Brain microvascular endothelial cell (primary cell): ENCODE measurements at regions not wholly inside any gene's neighbourhood (a gene's known extent, or its start where the extent isn't known, plus 50 kb on each side); places are given as distances from the start of the nearest gene placed in this dataset.
A peak's percentile ranks its signal among the peaks of the same experiment; 100 is the strongest.

Source experiments
- DNase-seq: peaks from one replicate; pipeline ENCODE4 v3.0.0-alpha.2; 2020
- H3K27ac ChIP-seq: fragments of 250-450 bp; sonication (Bioruptor Pico); 2 replicates; pipeline ENCODE4 v1.5.1; 2020; ENCODE audit warnings: mild to moderate bottlenecking, moderate library complexity
- H3K27me3 ChIP-seq: fragments of 250-450 bp; sonication (Bioruptor Pico); replicated peaks from 2 replicates; pipeline ENCODE4 v1.5.1; 2020; ENCODE audit warnings: mild to moderate bottlenecking
- H3K36me3 ChIP-seq: fragments of 250-450 bp; sonication (Bioruptor Pico); replicated peaks from 2 replicates; pipeline ENCODE4 v1.5.1; 2020; ENCODE audit warnings: mild to moderate bottlenecking
- H3K4me3 ChIP-seq: 2 replicates; pipeline ENCODE4 v1.5.1; 2011; ENCODE audit warnings: low read depth, mild to moderate bottlenecking, control low read depth, low read length, moderate library complexity
- CTCF ChIP-seq: IDR thresholded peaks from 2 replicates; pipeline ENCODE4 v1.5.1; 2011; ENCODE audit warnings: low read depth, mild to moderate bottlenecking, moderate library complexity, low read length, control low read depth, inconsistent platforms; ENCODE audit errors: missing control alignments
- in situ Hi-C: cut with HindIII; loops from 2 replicates; pipeline ENCODE4 v1.10.0; 2017; ENCODE audit warnings: low sequenced_read_pairs, low pct_ligation_motif_present

DNA sequence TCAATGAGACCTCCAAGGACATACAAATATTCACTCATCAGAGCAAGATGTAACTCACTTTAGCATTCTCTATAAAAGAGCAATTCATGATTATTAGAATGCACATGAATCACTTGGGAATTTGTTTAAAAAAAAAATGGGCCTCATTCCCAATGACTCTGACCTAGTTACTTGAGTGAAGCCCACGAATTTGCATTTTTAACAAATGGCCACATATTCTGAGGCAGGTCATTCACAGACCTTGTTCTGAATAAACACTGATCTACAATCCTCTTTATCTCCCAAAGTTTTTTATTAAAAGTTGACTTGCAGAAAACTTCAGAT, 255.1 kb upstream of the VEGFC start:
- H3K27ac ChIP-seq = no peak overlapping the region
- no peaks in the 10 kb centered on the region for H3K27me3 ChIP-seq
- no peak for TF ChIP-seq CTCF
- in situ Hi-C loops = loop anchor here (25.0 kb wide), 1 partner anchor 661 kb away; no protein-coding TSS in a partner anchor
- H3K36me3 ChIP-seq = no peaks in the 10 kb centered on the region
- H3K4me3 ChIP-seq = no peak overlapping the region
- no peak for DNase-seq

DNA sequence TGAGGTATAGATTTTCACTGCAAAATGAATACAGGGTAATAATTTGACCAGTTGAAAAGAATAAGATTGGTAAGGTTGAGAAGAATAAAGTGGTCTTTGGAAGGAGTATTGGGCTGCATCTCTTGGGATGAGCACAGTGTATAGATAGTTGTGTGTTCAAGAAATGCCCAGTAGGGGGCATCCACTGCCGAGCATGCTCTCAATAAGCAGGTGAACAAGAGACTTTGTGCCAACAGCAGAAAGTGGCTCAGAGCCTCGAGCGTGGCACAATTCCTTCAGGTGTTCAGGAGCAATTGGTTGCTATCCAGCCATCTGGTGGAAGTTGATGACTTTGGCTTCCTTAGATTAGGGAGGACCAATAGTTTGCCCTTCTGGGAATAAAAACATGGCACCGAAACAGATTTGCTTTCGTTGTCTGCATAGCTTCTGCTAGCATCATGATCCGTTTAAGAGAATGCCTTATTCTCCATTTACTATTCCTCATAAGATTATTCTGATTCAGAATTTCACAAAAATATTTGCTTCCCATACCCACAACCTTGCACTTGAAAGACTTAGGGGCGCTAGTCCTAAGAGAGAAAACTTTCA, 258.1 kb upstream of the NEIL3 start:
- H3K27ac ChIP-seq = no peak overlapping the region
- no peak overlapping the region for H3K4me3 ChIP-seq
- no peaks in the 10 kb centered on the region for H3K27me3 ChIP-seq
- in situ Hi-C loops = no loop called here
- H3K36me3 ChIP-seq = no peaks in the 10 kb centered on the region
- TF ChIP-seq CTCF = peak; percentile 57
- no peak for DNase-seq

DNA sequence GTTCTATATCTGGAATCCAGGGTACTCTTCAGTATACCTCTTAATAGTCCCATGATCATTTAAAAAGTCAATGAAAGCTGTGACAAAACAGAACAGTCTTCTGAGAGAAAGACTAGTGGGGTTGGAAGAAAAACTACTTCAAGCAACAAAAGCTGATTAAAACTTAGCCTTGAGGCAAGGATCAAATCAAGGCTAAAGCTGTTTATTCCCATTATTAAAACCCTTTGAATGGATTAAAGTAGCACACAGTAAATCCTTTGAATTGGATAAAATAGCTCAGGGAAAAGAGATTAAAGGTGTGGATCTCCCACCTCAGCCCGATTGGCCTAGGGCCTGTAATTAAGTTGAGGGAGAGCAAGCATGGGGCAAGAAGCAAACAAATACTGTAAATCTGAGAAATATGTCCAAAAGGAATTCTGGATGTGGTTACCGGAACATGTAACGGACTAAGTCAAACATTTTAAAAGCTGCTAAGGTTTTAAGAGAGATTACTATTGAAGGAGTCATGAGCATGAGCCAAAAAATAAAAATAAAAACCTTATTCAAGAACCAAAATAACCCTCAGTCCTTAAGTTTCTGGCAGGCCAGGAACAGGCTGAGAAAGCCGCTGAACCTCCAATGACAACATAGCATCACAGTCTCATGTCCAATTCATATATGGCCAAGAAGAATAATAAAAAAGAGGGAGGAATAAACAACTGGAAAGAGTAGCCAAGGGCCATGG, 257.3 kb upstream of the NEIL3 start:
- DNase-seq = no peak
- no peaks in the 10 kb centered on the region for H3K27me3 ChIP-seq
- in situ Hi-C loops = no loop called here

GRCh38 chr4:177057186-177057585, 252.5 kb upstream of the NEIL3 start:
- no peak overlapping the region for H3K27ac ChIP-seq
- no peaks in the 10 kb centered on the region for H3K27me3 ChIP-seq
- no peak overlapping the region for H3K4me3 ChIP-seq
- DNase-seq = no peak
- in situ Hi-C loops = no loop called here
- TF ChIP-seq CTCF = no peak
- no peaks in the 10 kb centered on the region for H3K36me3 ChIP-seq

More for the DNA sequence above, 257.3 kb upstream of the NEIL3 start:
- Histone ChIP-seq H3K4me3 (no peak overlapping the region), H3K36me3 (no peaks in the 10 kb centered on the region), H3K27ac (no peak overlapping the region)
- TF ChIP-seq CTCF = no peak

GRCh38 chr4:177064116-177064515, 245.6 kb upstream of the NEIL3 start:
- Histone ChIP-seq H3K36me3 (no peaks in the 10 kb centered on the region), H3K27ac (no peak overlapping the region), H3K27me3 (no peaks in the 10 kb centered on the region), H3K4me3 (no peak overlapping the region)
- DNase-seq = no peak
- TF ChIP-seq CTCF = no peak
- in situ Hi-C loops = no loop called here

- in situ Hi-C loops = no loop called here
- TF ChIP-seq CTCF = no peak
- no peaks in the 10 kb centered on the region for H3K36me3 ChIP-seq
- H3K4me3 ChIP-seq = no peak overlapping the region
- DNase-seq = no peak
- H3K27me3 ChIP-seq = no peaks in the 10 kb centered on the region
- H3K27ac ChIP-seq = no peak overlapping the region
These were observed 244.8 kb upstream of the NEIL3 start for GRCh38 chr4:177064729-177065394.
